GM23338 (cell line): ENCODE measurements at regions not wholly inside any gene's neighbourhood (a gene's known extent, or its start where the extent isn't known, plus 50 kb on each side); places are given as distances from the start of the nearest gene placed in this dataset.

Source experiments
- ATAC-seq: fragments of 200-7000 bp; cut with Tn5 transposase; 3 replicates; pipeline ENCODE4 v1.9.1; 2020
- DNase-seq: peaks from one replicate; pipeline ENCODE4 v3.0.0-alpha.2; 2015; ENCODE audit warnings: low spot score
- H2AFZ ChIP-seq: fragments of 200-600 bp; sonication (generic); 2 replicates; pipeline ENCODE4 v1.8.0; 2016; ENCODE audit warnings: antibody characterized with exemption, mild to moderate bottlenecking, moderate library complexity
- H3F3A ChIP-seq: fragments of 200-600 bp; sonication (generic); replicated peaks from 2 replicates; pipeline ENCODE4 v1.8.0; 2017; ENCODE audit warnings: antibody characterized with exemption, mixed run types, low read depth
- H3K27ac ChIP-seq: fragments of 200-600 bp; sonication (generic); 2 replicates; pipeline ENCODE4 v1.6.1; 2016; ENCODE audit warnings: low read depth
- H3K27me3 ChIP-seq: fragments of 200-600 bp; sonication (generic); 2 replicates; pipeline ENCODE4 v1.8.0; 2016; ENCODE audit warnings: mild to moderate bottlenecking, mixed run types, moderate library complexity; ENCODE audit not compliant: insufficient read depth
- H3K36me3 ChIP-seq: fragments of 200-600 bp; sonication (generic); 2 replicates; pipeline ENCODE4 v1.8.0; 2016; ENCODE audit warnings: mild to moderate bottlenecking; ENCODE audit not compliant: insufficient read depth
- H3K4me1 ChIP-seq: fragments of 200-600 bp; sonication (generic); 2 replicates; pipeline ENCODE4 v1.8.0; 2016; ENCODE audit warnings: mild to moderate bottlenecking, moderate library complexity; ENCODE audit not compliant: insufficient read depth
- H3K4me2 ChIP-seq: fragments of 200-600 bp; sonication (generic); 2 replicates; pipeline ENCODE4 v1.7.1; 2017; ENCODE audit warnings: mixed run types
- H3K4me3 ChIP-seq: fragments of 200-600 bp; sonication (generic); 2 replicates; pipeline ENCODE4 v1.6.1; 2016; ENCODE audit warnings: mixed run types
- H3K79me2 ChIP-seq: fragments of 200-600 bp; sonication (generic); replicated peaks from 2 replicates; pipeline ENCODE4 v1.8.0; 2017; ENCODE audit warnings: mild to moderate bottlenecking; ENCODE audit not compliant: insufficient read depth
- H3K9me2 ChIP-seq: fragments of 200-600 bp; sonication (generic); 2 replicates; pipeline ENCODE4 v1.8.0; 2017; ENCODE audit not compliant: insufficient read depth
- H4K20me1 ChIP-seq: fragments of 200-600 bp; sonication (generic); replicated peaks from 2 replicates; pipeline ENCODE4 v1.8.0; 2017; ENCODE audit warnings: mild to moderate bottlenecking; ENCODE audit not compliant: insufficient read depth
- H3K27ac Mint-ChIP-seq: 2 replicates; pipeline ENCODE4 v1.8.0; 2020; ENCODE audit warnings: inconsistent platforms, mild to moderate bottlenecking, moderate library complexity, mixed read lengths
- H3K27me3 Mint-ChIP-seq: 3 replicates; pipeline ENCODE4 v1.8.0; 2022; ENCODE audit warnings: low read depth, mild to moderate bottlenecking, moderate library complexity, mixed read lengths, inconsistent platforms; ENCODE audit not compliant: insufficient read depth, poor library complexity
- H3K36me3 Mint-ChIP-seq: 3 replicates; pipeline ENCODE4 v1.8.0; 2021; ENCODE audit warnings: low read depth, mild to moderate bottlenecking, inconsistent platforms, moderate library complexity, mixed read lengths
- H3K4me1 Mint-ChIP-seq: 3 replicates; pipeline ENCODE4 v1.8.0; 2020; ENCODE audit warnings: mild to moderate bottlenecking, inconsistent platforms, mixed read lengths
- H3K4me3 Mint-ChIP-seq: 3 replicates; pipeline ENCODE4 v1.8.0; 2021; ENCODE audit warnings: moderate library complexity, mild to moderate bottlenecking, inconsistent platforms, mixed read lengths
- H3K9me3 Mint-ChIP-seq: 3 replicates; pipeline ENCODE4 v1.8.0; 2020; ENCODE audit warnings: moderate library complexity, mild to moderate bottlenecking, inconsistent platforms, mixed read lengths
- CREB1 ChIP-seq: fragments of 250-450 bp; sonication (Bioruptor Pico); IDR thresholded peaks from 2 replicates; pipeline ENCODE4 v1.5.0; 2020; ENCODE audit warnings: low read depth, mild to moderate bottlenecking, moderate library complexity
- JUNB ChIP-seq: IDR thresholded peaks from one replicate; pipeline ENCODE4 v1.6.1; 2016; ENCODE audit warnings: antibody characterized with exemption; ENCODE audit not compliant: unreplicated experiment
- NANOG ChIP-seq: IDR thresholded peaks from 2 replicates; pipeline ENCODE4 v1.6.1; 2016; ENCODE audit warnings: antibody characterized with exemption, borderline replicate concordance
- POLR2AphosphoS5 ChIP-seq: IDR thresholded peaks from 2 replicates; pipeline ENCODE4 v1.6.1; 2016; ENCODE audit warnings: antibody characterized with exemption, low read depth
- STAT1 ChIP-seq: IDR thresholded peaks from one replicate; pipeline ENCODE4 v1.6.1; 2016; ENCODE audit warnings: antibody characterized with exemption; ENCODE audit not compliant: unreplicated experiment
- ZNF331 ChIP-seq: fragments of 250-450 bp; sonication (Bioruptor Pico); IDR thresholded peaks from 2 replicates; pipeline ENCODE4 v1.5.0; 2020; ENCODE audit warnings: low read depth, mild to moderate bottlenecking, moderate library complexity
- TF ChIP-seq, protein P1 (sequence below), 2 experiments: fragments of 200-600 bp in 1 of 2; sonication (generic) in 1 of 2; conservative IDR thresholded peaks; 2 replicates each; pipeline versions ENCODE4 v1.5.1 to v1.6.1; 2016 to 2017; ENCODE audit warnings: antibody characterized with exemption in 2 of 2, low read depth in 2 of 2, mild to moderate bottlenecking in 2 of 2, moderate library complexity in 1 of 2
- TF ChIP-seq, protein P2 (sequence below): fragments of 250-450 bp; sonication (Bioruptor Pico); IDR thresholded peaks from 2 replicates; pipeline ENCODE4 v1.5.0; 2020; ENCODE audit warnings: mild to moderate bottlenecking, moderate library complexity
- TF ChIP-seq, protein P3 (sequence below): IDR thresholded peaks from 2 replicates; pipeline ENCODE4 v1.6.1; 2016; ENCODE audit warnings: antibody characterized with exemption
- TF ChIP-seq, protein P4 (sequence below): IDR thresholded peaks from one replicate; pipeline ENCODE4 v1.6.1; 2018; ENCODE audit warnings: antibody characterized with exemption; ENCODE audit not compliant: unreplicated experiment

DNA sequence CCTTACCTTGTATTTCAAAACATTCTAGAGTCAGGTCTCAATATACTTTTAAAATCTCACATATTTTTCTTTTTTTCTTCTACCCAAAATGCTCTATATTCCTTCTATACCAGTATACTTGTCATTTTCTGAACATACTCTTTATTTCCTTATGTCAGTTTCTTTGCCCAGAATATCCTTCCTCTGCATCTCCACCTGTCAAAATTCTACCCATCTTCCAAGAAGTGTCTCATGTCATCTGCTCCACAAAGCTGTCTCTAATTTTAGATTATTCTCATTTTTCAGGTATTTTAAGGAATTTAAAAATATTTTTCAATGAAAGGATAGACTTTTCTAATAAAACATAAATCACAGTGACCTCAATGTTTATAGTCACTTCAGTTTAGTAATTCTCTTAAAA lies 328.0 kb upstream of the SMIM30 start (continued):
- TF ChIP-seq, protein P1, sequence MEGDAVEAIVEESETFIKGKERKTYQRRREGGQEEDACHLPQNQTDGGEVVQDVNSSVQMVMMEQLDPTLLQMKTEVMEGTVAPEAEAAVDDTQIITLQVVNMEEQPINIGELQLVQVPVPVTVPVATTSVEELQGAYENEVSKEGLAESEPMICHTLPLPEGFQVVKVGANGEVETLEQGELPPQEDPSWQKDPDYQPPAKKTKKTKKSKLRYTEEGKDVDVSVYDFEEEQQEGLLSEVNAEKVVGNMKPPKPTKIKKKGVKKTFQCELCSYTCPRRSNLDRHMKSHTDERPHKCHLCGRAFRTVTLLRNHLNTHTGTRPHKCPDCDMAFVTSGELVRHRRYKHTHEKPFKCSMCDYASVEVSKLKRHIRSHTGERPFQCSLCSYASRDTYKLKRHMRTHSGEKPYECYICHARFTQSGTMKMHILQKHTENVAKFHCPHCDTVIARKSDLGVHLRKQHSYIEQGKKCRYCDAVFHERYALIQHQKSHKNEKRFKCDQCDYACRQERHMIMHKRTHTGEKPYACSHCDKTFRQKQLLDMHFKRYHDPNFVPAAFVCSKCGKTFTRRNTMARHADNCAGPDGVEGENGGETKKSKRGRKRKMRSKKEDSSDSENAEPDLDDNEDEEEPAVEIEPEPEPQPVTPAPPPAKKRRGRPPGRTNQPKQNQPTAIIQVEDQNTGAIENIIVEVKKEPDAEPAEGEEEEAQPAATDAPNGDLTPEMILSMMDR (conservative IDR thresholded peaks at IDR 0.05; ENCODE audit: low read depth in 2 of 2), result no peak
- TF ChIP-seq JUNB, result no peak
- no peak for TF ChIP-seq ZNF331 (CRISPR knock-in tag)
- no peak for TF ChIP-seq STAT1
- TF ChIP-seq CREB1 (CRISPR knock-in tag), result no peak

DNA sequence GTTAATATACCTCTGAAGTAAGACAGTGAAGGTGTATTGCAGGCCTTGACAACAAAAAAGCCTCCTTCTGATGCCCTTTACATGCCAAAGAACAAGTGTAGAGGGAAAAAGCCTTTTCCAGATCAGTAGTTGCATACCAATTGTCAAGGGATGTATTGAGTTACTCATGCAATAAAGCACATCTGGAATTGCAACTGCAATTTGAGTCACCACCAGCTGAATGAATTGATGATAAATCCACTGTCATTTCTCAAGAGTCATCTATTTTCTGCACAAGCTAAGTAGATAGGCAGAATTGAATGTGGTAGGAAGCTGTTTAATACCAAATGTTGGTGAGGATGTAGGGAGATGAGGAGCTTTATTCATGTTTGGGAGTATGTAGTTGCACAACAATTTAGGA lies 325.9 kb upstream of the SMIM30 start:
- Histone ChIP-seq H2AFZ (no peak overlapping the region), H3K4me2 (no peak overlapping the region), H3K27ac (no peak overlapping the region), H3K4me3 (no peak overlapping the region), H4K20me1 (no peaks in the 10 kb centered on the region), H3K79me2 (no peaks in the 10 kb centered on the region), H3K36me3 (no peaks in the 10 kb centered on the region), H3F3A (no peaks in the 10 kb centered on the region), H3K27me3 (no peaks in the 10 kb centered on the region), H3K4me1 (no peaks in the 10 kb centered on the region), H3K9me2 (no peaks in the 10 kb centered on the region)
- Mint-ChIP-seq H3K36me3 (no peaks in the 10 kb centered on the region), H3K27ac (no peak overlapping the region), H3K4me1 (no peaks in the 10 kb centered on the region), H3K27me3 (no peaks in the 10 kb centered on the region), H3K9me3 (no peaks in the 10 kb centered on the region), H3K4me3 (no peak overlapping the region)
- no peak for DNase-seq
- ATAC-seq, result no peak
- TF ChIP-seq, protein P2, sequence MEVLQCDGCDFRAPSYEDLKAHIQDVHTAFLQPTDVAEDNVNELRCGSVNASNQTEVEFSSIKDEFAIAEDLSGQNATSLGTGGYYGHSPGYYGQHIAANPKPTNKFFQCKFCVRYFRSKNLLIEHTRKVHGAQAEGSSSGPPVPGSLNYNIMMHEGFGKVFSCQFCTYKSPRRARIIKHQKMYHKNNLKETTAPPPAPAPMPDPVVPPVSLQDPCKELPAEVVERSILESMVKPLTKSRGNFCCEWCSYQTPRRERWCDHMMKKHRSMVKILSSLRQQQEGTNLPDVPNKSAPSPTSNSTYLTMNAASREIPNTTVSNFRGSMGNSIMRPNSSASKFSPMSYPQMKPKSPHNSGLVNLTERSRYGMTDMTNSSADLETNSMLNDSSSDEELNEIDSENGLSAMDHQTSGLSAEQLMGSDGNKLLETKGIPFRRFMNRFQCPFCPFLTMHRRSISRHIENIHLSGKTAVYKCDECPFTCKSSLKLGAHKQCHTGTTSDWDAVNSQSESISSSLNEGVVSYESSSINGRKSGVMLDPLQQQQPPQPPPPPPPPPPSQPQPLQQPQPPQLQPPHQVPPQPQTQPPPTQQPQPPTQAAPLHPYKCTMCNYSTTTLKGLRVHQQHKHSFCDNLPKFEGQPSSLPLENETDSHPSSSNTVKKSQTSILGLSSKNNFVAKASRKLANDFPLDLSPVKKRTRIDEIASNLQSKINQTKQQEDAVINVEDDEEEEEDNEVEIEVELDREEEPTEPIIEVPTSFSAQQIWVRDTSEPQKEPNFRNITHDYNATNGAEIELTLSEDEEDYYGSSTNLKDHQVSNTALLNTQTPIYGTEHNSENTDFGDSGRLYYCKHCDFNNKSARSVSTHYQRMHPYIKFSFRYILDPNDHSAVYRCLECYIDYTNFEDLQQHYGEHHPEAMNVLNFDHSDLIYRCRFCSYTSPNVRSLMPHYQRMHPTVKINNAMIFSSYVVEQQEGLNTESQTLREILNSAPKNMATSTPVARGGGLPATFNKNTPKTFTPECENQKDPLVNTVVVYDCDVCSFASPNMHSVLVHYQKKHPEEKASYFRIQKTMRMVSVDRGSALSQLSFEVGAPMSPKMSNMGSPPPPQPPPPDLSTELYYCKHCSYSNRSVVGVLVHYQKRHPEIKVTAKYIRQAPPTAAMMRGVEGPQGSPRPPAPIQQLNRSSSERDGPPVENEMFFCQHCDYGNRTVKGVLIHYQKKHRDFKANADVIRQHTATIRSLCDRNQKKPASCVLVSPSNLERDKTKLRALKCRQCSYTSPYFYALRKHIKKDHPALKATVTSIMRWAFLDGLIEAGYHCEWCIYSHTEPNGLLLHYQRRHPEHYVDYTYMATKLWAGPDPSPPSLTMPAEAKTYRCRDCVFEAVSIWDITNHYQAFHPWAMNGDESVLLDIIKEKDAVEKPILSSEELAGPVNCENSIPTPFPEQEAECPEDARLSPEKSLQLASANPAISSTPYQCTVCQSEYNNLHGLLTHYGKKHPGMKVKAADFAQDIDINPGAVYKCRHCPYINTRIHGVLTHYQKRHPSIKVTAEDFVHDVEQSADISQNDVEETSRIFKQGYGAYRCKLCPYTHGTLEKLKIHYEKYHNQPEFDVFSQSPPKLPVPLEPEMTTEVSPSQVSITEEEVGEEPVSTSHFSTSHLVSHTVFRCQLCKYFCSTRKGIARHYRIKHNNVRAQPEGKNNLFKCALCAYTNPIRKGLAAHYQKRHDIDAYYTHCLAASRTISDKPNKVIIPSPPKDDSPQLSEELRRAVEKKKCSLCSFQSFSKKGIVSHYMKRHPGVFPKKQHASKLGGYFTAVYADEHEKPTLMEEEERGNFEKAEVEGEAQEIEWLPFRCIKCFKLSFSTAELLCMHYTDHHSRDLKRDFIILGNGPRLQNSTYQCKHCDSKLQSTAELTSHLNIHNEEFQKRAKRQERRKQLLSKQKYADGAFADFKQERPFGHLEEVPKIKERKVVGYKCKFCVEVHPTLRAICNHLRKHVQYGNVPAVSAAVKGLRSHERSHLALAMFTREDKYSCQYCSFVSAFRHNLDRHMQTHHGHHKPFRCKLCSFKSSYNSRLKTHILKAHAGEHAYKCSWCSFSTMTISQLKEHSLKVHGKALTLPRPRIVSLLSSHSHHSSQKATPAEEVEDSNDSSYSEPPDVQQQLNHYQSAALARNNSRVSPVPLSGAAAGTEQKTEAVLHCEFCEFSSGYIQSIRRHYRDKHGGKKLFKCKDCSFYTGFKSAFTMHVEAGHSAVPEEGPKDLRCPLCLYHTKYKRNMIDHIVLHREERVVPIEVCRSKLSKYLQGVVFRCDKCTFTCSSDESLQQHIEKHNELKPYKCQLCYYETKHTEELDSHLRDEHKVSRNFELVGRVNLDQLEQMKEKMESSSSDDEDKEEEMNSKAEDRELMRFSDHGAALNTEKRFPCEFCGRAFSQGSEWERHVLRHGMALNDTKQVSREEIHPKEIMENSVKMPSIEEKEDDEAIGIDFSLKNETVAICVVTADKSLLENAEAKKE, result no peak
- TF ChIP-seq STAT1 (no peak), NANOG (no peak), POLR2AphosphoS5 (no peak), JUNB (no peak)
- TF ChIP-seq, protein P3, sequence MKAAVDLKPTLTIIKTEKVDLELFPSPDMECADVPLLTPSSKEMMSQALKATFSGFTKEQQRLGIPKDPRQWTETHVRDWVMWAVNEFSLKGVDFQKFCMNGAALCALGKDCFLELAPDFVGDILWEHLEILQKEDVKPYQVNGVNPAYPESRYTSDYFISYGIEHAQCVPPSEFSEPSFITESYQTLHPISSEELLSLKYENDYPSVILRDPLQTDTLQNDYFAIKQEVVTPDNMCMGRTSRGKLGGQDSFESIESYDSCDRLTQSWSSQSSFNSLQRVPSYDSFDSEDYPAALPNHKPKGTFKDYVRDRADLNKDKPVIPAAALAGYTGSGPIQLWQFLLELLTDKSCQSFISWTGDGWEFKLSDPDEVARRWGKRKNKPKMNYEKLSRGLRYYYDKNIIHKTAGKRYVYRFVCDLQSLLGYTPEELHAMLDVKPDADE, result no peak
- TF ChIP-seq, protein P4, sequence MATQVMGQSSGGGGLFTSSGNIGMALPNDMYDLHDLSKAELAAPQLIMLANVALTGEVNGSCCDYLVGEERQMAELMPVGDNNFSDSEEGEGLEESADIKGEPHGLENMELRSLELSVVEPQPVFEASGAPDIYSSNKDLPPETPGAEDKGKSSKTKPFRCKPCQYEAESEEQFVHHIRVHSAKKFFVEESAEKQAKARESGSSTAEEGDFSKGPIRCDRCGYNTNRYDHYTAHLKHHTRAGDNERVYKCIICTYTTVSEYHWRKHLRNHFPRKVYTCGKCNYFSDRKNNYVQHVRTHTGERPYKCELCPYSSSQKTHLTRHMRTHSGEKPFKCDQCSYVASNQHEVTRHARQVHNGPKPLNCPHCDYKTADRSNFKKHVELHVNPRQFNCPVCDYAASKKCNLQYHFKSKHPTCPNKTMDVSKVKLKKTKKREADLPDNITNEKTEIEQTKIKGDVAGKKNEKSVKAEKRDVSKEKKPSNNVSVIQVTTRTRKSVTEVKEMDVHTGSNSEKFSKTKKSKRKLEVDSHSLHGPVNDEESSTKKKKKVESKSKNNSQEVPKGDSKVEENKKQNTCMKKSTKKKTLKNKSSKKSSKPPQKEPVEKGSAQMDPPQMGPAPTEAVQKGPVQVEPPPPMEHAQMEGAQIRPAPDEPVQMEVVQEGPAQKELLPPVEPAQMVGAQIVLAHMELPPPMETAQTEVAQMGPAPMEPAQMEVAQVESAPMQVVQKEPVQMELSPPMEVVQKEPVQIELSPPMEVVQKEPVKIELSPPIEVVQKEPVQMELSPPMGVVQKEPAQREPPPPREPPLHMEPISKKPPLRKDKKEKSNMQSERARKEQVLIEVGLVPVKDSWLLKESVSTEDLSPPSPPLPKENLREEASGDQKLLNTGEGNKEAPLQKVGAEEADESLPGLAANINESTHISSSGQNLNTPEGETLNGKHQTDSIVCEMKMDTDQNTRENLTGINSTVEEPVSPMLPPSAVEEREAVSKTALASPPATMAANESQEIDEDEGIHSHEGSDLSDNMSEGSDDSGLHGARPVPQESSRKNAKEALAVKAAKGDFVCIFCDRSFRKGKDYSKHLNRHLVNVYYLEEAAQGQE, result no peak
- TF ChIP-seq, protein P1 (conservative IDR thresholded peaks at IDR 0.05; ENCODE audit: low read depth in 2 of 2), result no peak
